H1 (cell line): ENCODE measurements at regions not wholly inside any gene's neighbourhood (a gene's known extent, or its start where the extent isn't known, plus 50 kb on each side); places are given as distances from the start of the nearest gene placed in this dataset.

Experiments
- CTCF ChIP-seq, 3 experiments: IDR thresholded peaks; 1 replicate in 2 of 3; 2 replicates in 1 of 3; pipeline versions ENCODE4 v1.5.1 to v1.6.1; 2011; ENCODE audit warnings: low read length in 3 of 3, mild to moderate bottlenecking in 3 of 3, inconsistent platforms in 2 of 3, low read depth in 1 of 3, moderate library complexity in 1 of 3; ENCODE audit not compliant: insufficient read depth in 1 of 3; ENCODE audit errors: control extremely low read depth in 1 of 3
- POLR2AphosphoS5 ChIP-seq: IDR thresholded peaks from 2 replicates; pipeline ENCODE4 v1.6.1; 2011; ENCODE audit warnings: low read depth, low read length

- no peak for TF ChIP-seq CTCF (IDR thresholded peaks at IDR 0.05; ENCODE audit: control extremely low read depth in 1 of 3, insufficient read depth in 1 of 3, low read depth in 1 of 3, low read length in 3 of 3)
- TF ChIP-seq POLR2AphosphoS5 = no peak
Observed at GRCh38 chr22:48511211-48511610, 1316.5 kb downstream of the BRD1 start.
